Ovary (tissue), 7 donors: ENCODE measurements at regions not wholly inside any gene's neighbourhood (a gene's known extent, or its start where the extent isn't known, plus 50 kb on each side); places are given as distances from the start of the nearest gene placed in this dataset.
A peak's percentile ranks its signal among the peaks of the same experiment; 100 is the strongest.
"Not testable (repeated sequence)": the region's sequence is repeated elsewhere in the genome, so short reads cannot be mapped to it uniquely, and the experiment has no call there.

Source experiments
- DNase-seq, 5 donors: peaks; one replicate each; pipeline ENCODE4 v3.0.0-alpha.2; 2019 to 2020
- H3K27ac ChIP-seq, 2 donors: fragments of 200-600 bp; one replicate each; pipeline versions ENCODE4 v1.5.1 to v1.8.0; 2019 to 2022
- H3K27me3 ChIP-seq: fragments of 200-600 bp; one replicate; pipeline ENCODE4 v1.8.0; 2022
- H3K36me3 ChIP-seq: fragments of 200-600 bp; sonication (generic); one replicate; pipeline ENCODE4 v1.5.1; 2019
- H3K4me1 ChIP-seq: one replicate; pipeline ENCODE4 v1.8.1; 2013; ENCODE audit warnings: mild to moderate bottlenecking, moderate library complexity; ENCODE audit not compliant: insufficient read depth
- H3K4me3 ChIP-seq: fragments of 200-600 bp; sonication (generic); one replicate; pipeline ENCODE4 v1.5.1; 2017
- H3K9me3 ChIP-seq, 2 donors: fragments of 200-600 bp in 1 of 2; sonication (generic) in 1 of 2; one replicate each; pipeline versions ENCODE4 v1.5.1 to v1.8.1; 2013 to 2019; ENCODE audit warnings: mild to moderate bottlenecking in 1 of 2, moderate library complexity in 1 of 2
- CTCF ChIP-seq, 3 donors: fragments of 450-650 bp in 2 of 3; fragments of 200-600 bp in 1 of 3; IDR thresholded peaks; one replicate each; pipeline versions ENCODE4 v1.5.1 to v1.8.0; 2016 to 2022; ENCODE audit warnings: antibody characterized with exemption in 3 of 3, mild to moderate bottlenecking in 1 of 3
- EP300 ChIP-seq: sonication (generic); formaldehyde crosslinking; IDR thresholded peaks from one replicate; pipeline ENCODE4 v1.6.1; 2017; ENCODE audit warnings: antibody characterized with exemption
- POLR2A ChIP-seq: fragments of 450-650 bp; IDR thresholded peaks from one replicate; pipeline ENCODE4 v1.6.1; 2017; ENCODE audit warnings: antibody characterized with exemption, mild to moderate bottlenecking, moderate library complexity
- WGBS, 3 donors: extraction: QIAGEN DNeasy Blood & Tissue Kit in 1 of 3; methylation state at CpG; one replicate each; pipeline versions ENCODE4 v1.1.5 to v1.1.7; 2013 to 2017; 5-methylcytosine and 5-hydroxymethylcytosine counted together
- intact Hi-C, 4 donors: fragments of 100-400 bp; cut with DNase I; formaldehyde crosslinking; loops; one replicate each; pipeline versions ENCODE4 v1.11.0 to v1.15.1; 2022 to 2023
- donor health status: DM: no; HTN: no; CAD: no; lungs with moderate emphysema.
- donor health status: DM: no; HTN: no; CAD: no.
- donor health status: Bipolar disorder and iron deficiency.
- donor health status: DM: no; HTN: no; CAD: no.
- donor health status: DM: yes; HTN: yes; CAD: no.

- Histone ChIP-seq H3K4me1 (no peaks in the 10 kb centered on the region), H3K27ac (no peak overlapping the region), H3K27me3 (no peaks in the 10 kb centered on the region), H3K9me3 (peaks cover 5 to 10% of the 10 kb centered on the region in 2 donors), H3K36me3 (no peaks in the 10 kb centered on the region), H3K4me3 (no peak overlapping the region)
- TF ChIP-seq EP300 (no peak), POLR2A (no peak), CTCF (IDR thresholded peaks at IDR 0.05) (no peak)
- intact Hi-C loops: no loop called here
- 70 to 80% (median 75%) methylated on average over 2 of the region's 2 CpGs for WGBS, 3 donors
- no peak for DNase-seq
Measured at GRCh38 chr12:56862264-56862663, 71.9 kb downstream of the SDR9C7 start.

- not testable (repeated sequence) for H3K4me1 ChIP-seq, H3K4me3 ChIP-seq, H3K27me3 ChIP-seq, H3K36me3 ChIP-seq, H3K9me3 ChIP-seq, H3K27ac ChIP-seq, DNase-seq
- 69 to 89% (median 74%) methylated on average over 8 of the region's 8 CpGs for WGBS, 3 donors
- intact Hi-C loops: loop anchor here in 1 of 4 donors (5.0 kb wide), 1 partner anchor 41 kb away; no protein-coding TSS in a partner anchor
Measured at GRCh38 chr12:56853392-56853978, 80.7 kb downstream of the SDR9C7 start.

- H3K4me3 ChIP-seq: no peak overlapping the region
- no peaks in the 10 kb centered on the region for H3K27me3 ChIP-seq
- H3K36me3 ChIP-seq: no peaks in the 10 kb centered on the region
- H3K4me1 ChIP-seq: no peaks in the 10 kb centered on the region
- TF ChIP-seq EP300 (no peak), CTCF (IDR thresholded peaks at IDR 0.05) (no peak), POLR2A (no peak)
- intact Hi-C loops: loop anchor here in 1 of 4 donors (5.0 kb wide), 1 partner anchor 39 kb away; no protein-coding TSS in a partner anchor
- H3K27ac ChIP-seq: no peak overlapping the region
- no peaks in the 10 kb centered on the region for H3K9me3 ChIP-seq
- 98 to 100% (median 99%) methylated on average over 1 of the region's 1 CpG for WGBS, 3 donors
- no peak for DNase-seq
Measured at GRCh38 chr12:56851462-56851861, 82.7 kb downstream of the SDR9C7 start.

- Histone ChIP-seq H3K27ac (peak overlapping the region in 1 of 2 donors; percentile 53), H3K4me3 (no peak overlapping the region), H3K27me3 (no peaks in the 10 kb centered on the region), H3K36me3 (no peaks in the 10 kb centered on the region), H3K9me3 (no peaks in the 10 kb centered on the region), H3K4me1 (peaks cover 20% of the 10 kb centered on the region)
- intact Hi-C loops: no loop called here
- 29 to 40% (median 37%) methylated on average over 8 of the region's 8 CpGs for WGBS, 3 donors
- TF ChIP-seq EP300 (no peak), CTCF (IDR thresholded peaks at IDR 0.05) (no peak), POLR2A (no peak)
- peak; percentile 24 to 53 (median 34) for DNase-seq
Measured at GRCh38 chr12:56840922-56841321, 77.8 kb downstream of the HSD17B6 start.

GRCh38 chr12:56839915-56840325, 76.8 kb downstream of the HSD17B6 start:
- Histone ChIP-seq H3K27ac (peak overlapping the region in 1 of 2 donors; percentile 53), H3K9me3 (no peaks in the 10 kb centered on the region)

More at GRCh38 chr12:56839915-56840325, 76.8 kb downstream of the HSD17B6 start:
- 50 to 68% (median 65%) methylated on average over 1 of the region's 1 CpG for WGBS, 3 donors
- intact Hi-C loops: no loop called here
- Histone ChIP-seq H3K4me3 (no peak overlapping the region), H3K36me3 (no peaks in the 10 kb centered on the region), H3K4me1 (peaks cover 20% of the 10 kb centered on the region), H3K27me3 (no peaks in the 10 kb centered on the region)
- peak in 4 of 5 donors; percentile 32 to 50 (median 38) for DNase-seq
- TF ChIP-seq POLR2A (no peak), EP300 (no peak), CTCF (IDR thresholded peaks at IDR 0.05) (no peak)
